ENCODE measurements at regions not wholly inside any gene's neighbourhood (a gene's known extent, or its start where the extent isn't known, plus 50 kb on each side); places are given as distances from the start of the nearest gene placed in this dataset.

DNA sequence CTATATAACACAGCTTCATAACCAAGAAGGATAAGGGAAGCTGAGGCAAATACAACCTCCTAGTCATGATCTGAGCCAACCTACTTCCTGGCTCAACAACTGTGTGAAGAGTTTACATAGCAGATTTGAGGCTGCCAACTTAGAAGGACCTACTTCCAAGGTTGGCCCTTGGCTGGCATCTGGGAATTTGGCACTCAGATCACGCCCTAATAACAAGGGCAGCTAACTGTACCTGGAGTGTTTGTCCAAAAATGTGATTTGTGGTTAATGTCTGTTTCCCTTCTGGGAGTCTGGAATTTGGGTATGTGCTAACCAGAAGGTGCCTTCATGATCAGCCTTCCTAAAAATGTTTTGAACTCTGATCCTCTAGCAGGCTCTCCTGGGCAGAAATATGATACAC lies 287.2 kb downstream of the CAAP1 start:
- no peak overlapping the region for H3K4me2 ChIP-seq (ENCODE audit: low read length)
- TF ChIP-seq, protein P1, sequence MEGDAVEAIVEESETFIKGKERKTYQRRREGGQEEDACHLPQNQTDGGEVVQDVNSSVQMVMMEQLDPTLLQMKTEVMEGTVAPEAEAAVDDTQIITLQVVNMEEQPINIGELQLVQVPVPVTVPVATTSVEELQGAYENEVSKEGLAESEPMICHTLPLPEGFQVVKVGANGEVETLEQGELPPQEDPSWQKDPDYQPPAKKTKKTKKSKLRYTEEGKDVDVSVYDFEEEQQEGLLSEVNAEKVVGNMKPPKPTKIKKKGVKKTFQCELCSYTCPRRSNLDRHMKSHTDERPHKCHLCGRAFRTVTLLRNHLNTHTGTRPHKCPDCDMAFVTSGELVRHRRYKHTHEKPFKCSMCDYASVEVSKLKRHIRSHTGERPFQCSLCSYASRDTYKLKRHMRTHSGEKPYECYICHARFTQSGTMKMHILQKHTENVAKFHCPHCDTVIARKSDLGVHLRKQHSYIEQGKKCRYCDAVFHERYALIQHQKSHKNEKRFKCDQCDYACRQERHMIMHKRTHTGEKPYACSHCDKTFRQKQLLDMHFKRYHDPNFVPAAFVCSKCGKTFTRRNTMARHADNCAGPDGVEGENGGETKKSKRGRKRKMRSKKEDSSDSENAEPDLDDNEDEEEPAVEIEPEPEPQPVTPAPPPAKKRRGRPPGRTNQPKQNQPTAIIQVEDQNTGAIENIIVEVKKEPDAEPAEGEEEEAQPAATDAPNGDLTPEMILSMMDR (IDR thresholded peaks at IDR 0.05; ENCODE audit: low read depth, low read length, poor library complexity, severe bottlenecking), result no peak
- no peak for TF ChIP-seq EZH2phosphoT487 (IDR thresholded peaks at IDR 0.05; ENCODE audit: borderline replicate concordance, low read length)
- H4K20me1 ChIP-seq (ENCODE audit: control insufficient read depth, insufficient read depth, low read depth, low read length), result no peaks in the 10 kb centered on the region
- H3F3A ChIP-seq (ENCODE audit: control insufficient read depth, insufficient read depth), result no peaks in the 10 kb centered on the region
- H3K79me2 ChIP-seq (ENCODE audit: control insufficient read depth, low read length), result no peaks in the 10 kb centered on the region
- no peaks in the 10 kb centered on the region for H3K4me1 ChIP-seq (ENCODE audit: control insufficient read depth, low read length)
- H3K27me3 ChIP-seq (ENCODE audit: control insufficient read depth, low read length), result no peaks in the 10 kb centered on the region
- H3K9me2 ChIP-seq (replicated peaks; ENCODE audit: control insufficient read depth, low read length), result no peaks in the 10 kb centered on the region
- H3K36me3 ChIP-seq (ENCODE audit: control insufficient read depth, low read length), result no peaks in the 10 kb centered on the region
- no peak overlapping the region for H3K4me3 ChIP-seq (ENCODE audit: low read length)
- no peaks in the 10 kb centered on the region for H3K9me3 ChIP-seq (ENCODE audit: control insufficient read depth, insufficient read depth, low read length)
- no peak overlapping the region for H3K27ac ChIP-seq (ENCODE audit: low read depth, low read length)

DNA sequence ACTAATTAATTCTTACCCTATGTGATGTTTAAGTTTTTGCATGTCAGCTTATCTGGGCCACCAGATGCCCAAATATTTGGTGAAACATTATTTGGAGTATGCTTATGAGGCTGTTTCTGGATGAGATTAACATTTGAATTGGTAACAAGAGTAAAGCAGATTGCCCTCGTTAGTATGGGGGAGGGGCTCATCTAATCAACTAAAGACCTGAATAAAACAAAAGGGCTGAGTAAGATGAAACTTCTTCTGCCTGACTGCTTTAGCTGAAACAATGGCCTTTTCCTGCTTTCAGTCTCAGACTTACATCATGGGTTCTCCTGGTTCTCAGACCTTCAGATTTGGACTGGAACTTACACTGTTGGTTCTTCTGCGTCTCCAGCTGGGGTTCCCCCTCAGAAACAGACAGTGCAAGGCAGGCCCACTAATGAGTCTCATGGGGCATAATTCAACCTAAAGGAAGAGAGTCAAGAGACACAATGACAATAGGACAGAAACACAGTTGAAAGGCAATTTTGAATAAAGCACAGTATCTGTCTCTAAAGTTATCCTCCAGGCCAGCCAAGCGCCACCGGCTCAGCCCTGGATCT lies 288.4 kb downstream of the CAAP1 start:
- Histone ChIP-seq H3K4me2 (ENCODE audit: low read length) (no peak overlapping the region), H4K20me1 (ENCODE audit: control insufficient read depth, insufficient read depth, low read depth, low read length) (no peaks in the 10 kb centered on the region)

DNA sequence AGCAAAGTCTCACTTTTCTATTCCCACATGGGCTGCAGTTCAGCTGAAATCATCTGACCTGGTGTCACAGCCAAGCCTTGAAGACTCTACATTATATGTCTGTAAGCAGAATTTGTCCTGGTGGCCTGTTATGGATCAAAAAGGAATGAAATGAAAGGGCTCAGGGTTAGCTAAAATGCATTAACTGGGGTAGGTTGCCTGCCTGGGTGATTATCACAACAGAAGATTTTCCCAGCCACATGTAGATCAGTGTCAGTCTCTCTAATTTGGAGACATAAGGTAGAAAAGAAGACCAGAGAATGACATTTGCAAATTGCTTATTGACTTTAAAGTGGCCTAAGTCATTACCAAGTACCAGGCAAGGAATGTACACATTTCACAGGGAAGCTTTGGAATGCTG lies 289.0 kb downstream of the CAAP1 start:
- no peak overlapping the region for H3K4me2 ChIP-seq (ENCODE audit: low read length)
- no peak overlapping the region for H3K27ac ChIP-seq (ENCODE audit: low read depth, low read length)
- H3K36me3 ChIP-seq (ENCODE audit: control insufficient read depth, low read length), result no peaks in the 10 kb centered on the region
- no peaks in the 10 kb centered on the region for H3K27me3 ChIP-seq (ENCODE audit: control insufficient read depth, low read length)
- no peak for TF ChIP-seq EZH2phosphoT487 (IDR thresholded peaks at IDR 0.05; ENCODE audit: borderline replicate concordance, low read length)
- TF ChIP-seq, protein P1 (IDR thresholded peaks at IDR 0.05; ENCODE audit: low read depth, low read length, poor library complexity, severe bottlenecking), result no peak
- no peaks in the 10 kb centered on the region for H3K79me2 ChIP-seq (ENCODE audit: control insufficient read depth, low read length)
- H3K4me3 ChIP-seq (ENCODE audit: low read length), result no peak overlapping the region
- no peaks in the 10 kb centered on the region for H3K9me2 ChIP-seq (replicated peaks; ENCODE audit: control insufficient read depth, low read length)
- no peaks in the 10 kb centered on the region for H4K20me1 ChIP-seq (ENCODE audit: control insufficient read depth, insufficient read depth, low read depth, low read length)
- no peaks in the 10 kb centered on the region for H3K4me1 ChIP-seq (ENCODE audit: control insufficient read depth, low read length)
- no peaks in the 10 kb centered on the region for H3F3A ChIP-seq (ENCODE audit: control insufficient read depth, insufficient read depth)
- no peaks in the 10 kb centered on the region for H3K9me3 ChIP-seq (ENCODE audit: control insufficient read depth, insufficient read depth, low read length)

More for the DNA sequence above, 288.4 kb downstream of the CAAP1 start:
- H3K27me3 ChIP-seq (ENCODE audit: control insufficient read depth, low read length), result no peaks in the 10 kb centered on the region
- no peak overlapping the region for H3K4me3 ChIP-seq (ENCODE audit: low read length)
- TF ChIP-seq, protein P1 (IDR thresholded peaks at IDR 0.05; ENCODE audit: low read depth, low read length, poor library complexity, severe bottlenecking), result no peak
- TF ChIP-seq EZH2phosphoT487 (IDR thresholded peaks at IDR 0.05; ENCODE audit: borderline replicate concordance, low read length), result no peak
- no peak overlapping the region for H3K27ac ChIP-seq (ENCODE audit: low read depth, low read length)
- H3F3A ChIP-seq (ENCODE audit: control insufficient read depth, insufficient read depth), result no peaks in the 10 kb centered on the region
- no peaks in the 10 kb centered on the region for H3K79me2 ChIP-seq (ENCODE audit: control insufficient read depth, low read length)
- no peaks in the 10 kb centered on the region for H3K9me2 ChIP-seq (replicated peaks; ENCODE audit: control insufficient read depth, low read length)
- H3K36me3 ChIP-seq (ENCODE audit: control insufficient read depth, low read length), result no peaks in the 10 kb centered on the region
- H3K9me3 ChIP-seq (ENCODE audit: control insufficient read depth, insufficient read depth, low read length), result no peaks in the 10 kb centered on the region
- no peaks in the 10 kb centered on the region for H3K4me1 ChIP-seq (ENCODE audit: control insufficient read depth, low read length)
